SH-SY5Y (cell line): ENCODE measurements at regions not wholly inside any gene's neighbourhood (a gene's known extent, or its start where the extent isn't known, plus 50 kb on each side); places are given as distances from the start of the nearest gene placed in this dataset.

Experiments
- GATA2 ChIP-seq: IDR thresholded peaks from 2 replicates; pipeline ENCODE4 v1.6.1; 2011; ENCODE audit warnings: mild to moderate bottlenecking, low read depth, low read length
- GATA3 ChIP-seq: IDR thresholded peaks from 2 replicates; pipeline ENCODE4 v1.6.1; 2011; ENCODE audit warnings: low read depth, mild to moderate bottlenecking, low read length, moderate library complexity

GRCh38 chr18:37676276-37676675 is 110.7 kb upstream of the CELF4 start:
- TF ChIP-seq GATA3: no peak
- TF ChIP-seq GATA2: no peak
